Neural progenitor cell (in vitro differentiated cells): ENCODE measurements at regions not wholly inside any gene's neighbourhood (a gene's known extent, or its start where the extent isn't known, plus 50 kb on each side); places are given as distances from the start of the nearest gene placed in this dataset.

Experiments used
- DNase-seq: peaks from one replicate; pipeline ENCODE4 v3.0.0-alpha.2; 2016; ENCODE audit warnings: low spot score
- H2AFZ ChIP-seq: fragments of 200-600 bp; sonication (generic); replicated peaks from 2 replicates; pipeline ENCODE4 v1.6.1; 2016; ENCODE audit warnings: antibody characterized with exemption
- H3F3A ChIP-seq: fragments of 200-600 bp; sonication (generic); 2 replicates; pipeline ENCODE4 v1.6.1; 2016; ENCODE audit warnings: antibody characterized with exemption, low read depth
- H3K27ac ChIP-seq: fragments of 200-600 bp; sonication (generic); 2 replicates; pipeline ENCODE4 v1.5.1; 2016; ENCODE audit warnings: mild to moderate bottlenecking
- H3K27me3 ChIP-seq: fragments of 200-600 bp; sonication (generic); 2 replicates; pipeline ENCODE4 v1.6.1; 2016; ENCODE audit warnings: mild to moderate bottlenecking, moderate library complexity
- H3K36me3 ChIP-seq: fragments of 200-600 bp; sonication (generic); 2 replicates; pipeline ENCODE4 v1.5.1; 2016
- H3K4me1 ChIP-seq: fragments of 200-600 bp; sonication (generic); 2 replicates; pipeline ENCODE4 v1.6.1; 2016; ENCODE audit warnings: mixed run types
- H3K4me2 ChIP-seq: fragments of 200-600 bp; sonication (generic); 2 replicates; pipeline ENCODE4 v1.6.1; 2016
- H3K4me3 ChIP-seq: fragments of 200-600 bp; sonication (generic); 2 replicates; pipeline ENCODE4 v1.5.1; 2016
- H3K79me2 ChIP-seq: fragments of 200-600 bp; sonication (generic); 2 replicates; pipeline ENCODE4 v1.6.1; 2016; ENCODE audit warnings: low read depth
- H3K9ac ChIP-seq: fragments of 200-600 bp; sonication (generic); 2 replicates; pipeline ENCODE4 v1.6.1; 2016
- H3K9me3 ChIP-seq: fragments of 200-600 bp; sonication (generic); 2 replicates; pipeline ENCODE4 v1.5.1; 2016; ENCODE audit warnings: low read depth
- H4K20me1 ChIP-seq: fragments of 200-600 bp; sonication (generic); 2 replicates; pipeline ENCODE4 v1.6.1; 2016; ENCODE audit warnings: low read depth
- H3K27ac Mint-ChIP-seq: 3 replicates; pipeline ENCODE4 v1.8.0; 2021; ENCODE audit warnings: mixed read lengths
- H3K27me3 Mint-ChIP-seq: 2 replicates; pipeline ENCODE4 v1.8.0; 2022; ENCODE audit warnings: low read depth, mild to moderate bottlenecking, inconsistent platforms, moderate library complexity, mixed read lengths; ENCODE audit not compliant: insufficient read depth
- H3K36me3 Mint-ChIP-seq: 3 replicates; pipeline ENCODE4 v1.8.0; 2021; ENCODE audit warnings: mixed read lengths
- H3K4me1 Mint-ChIP-seq: 3 replicates; pipeline ENCODE4 v1.8.0; 2021; ENCODE audit warnings: mixed read lengths
- H3K4me3 Mint-ChIP-seq: 3 replicates; pipeline ENCODE4 v1.8.0; 2021; ENCODE audit warnings: mild to moderate bottlenecking, moderate library complexity, mixed read lengths
- H3K9me3 Mint-ChIP-seq: 3 replicates; pipeline ENCODE4 v1.8.0; 2020; ENCODE audit warnings: mixed read lengths
- CTCF ChIP-seq: fragments of 200-600 bp; sonication (generic); IDR thresholded peaks from 2 replicates; pipeline ENCODE4 v1.5.1; 2017; ENCODE audit warnings: antibody characterized with exemption, mild to moderate bottlenecking
- EZH2 ChIP-seq: fragments of 200-600 bp; sonication (generic); IDR thresholded peaks from 2 replicates; pipeline ENCODE4 v1.6.1; 2017; ENCODE audit warnings: antibody characterized with exemption, mild to moderate bottlenecking, moderate library complexity
- EZH2phosphoT487 ChIP-seq: fragments of 200-600 bp; sonication (generic); IDR thresholded peaks from 2 replicates; pipeline ENCODE4 v1.6.1; 2017; ENCODE audit warnings: antibody characterized with exemption

- no peaks in the 10 kb centered on the region for H3K4me1 ChIP-seq
- Mint-ChIP-seq H3K27ac (no peak overlapping the region), H3K9me3 (no peaks in the 10 kb centered on the region)
Measured at GRCh38 chr20:50353289-50353961, 156.8 kb upstream of the PTPN1 start.

GRCh38 chr20:50354721-50355589 lies 155.2 kb upstream of the PTPN1 start:
- DNase-seq = no peak
- Histone ChIP-seq H3K9me3 (no peaks in the 10 kb centered on the region), H3K9ac (no peak overlapping the region), H3K27me3 (no peaks in the 10 kb centered on the region), H3K4me2 (no peak overlapping the region), H4K20me1 (no peaks in the 10 kb centered on the region), H3K27ac (no peak overlapping the region), H3K4me3 (no peak overlapping the region), H3K4me1 (no peaks in the 10 kb centered on the region), H3K36me3 (no peaks in the 10 kb centered on the region), H3K79me2 (no peaks in the 10 kb centered on the region), H3F3A (no peaks in the 10 kb centered on the region), H2AFZ (no peak overlapping the region)
- Mint-ChIP-seq H3K36me3 (no peaks in the 10 kb centered on the region), H3K27me3 (peaks cover 8% of the 10 kb centered on the region), H3K4me1 (peaks cover 11% of the 10 kb centered on the region), H3K4me3 (no peak overlapping the region), H3K9me3 (no peaks in the 10 kb centered on the region), H3K27ac (no peak overlapping the region)
- TF ChIP-seq EZH2 (no peak), CTCF (no peak), EZH2phosphoT487 (no peak)

More at GRCh38 chr20:50353289-50353961, 156.8 kb upstream of the PTPN1 start:
- no peak overlapping the region for H3K27ac ChIP-seq
- Mint-ChIP-seq H3K4me1 (peaks cover 11% of the 10 kb centered on the region), H3K4me3 (no peak overlapping the region), H3K27me3 (peaks cover 10% of the 10 kb centered on the region), H3K36me3 (no peaks in the 10 kb centered on the region)
- no peak for TF ChIP-seq CTCF
- TF ChIP-seq EZH2phosphoT487 = no peak
- TF ChIP-seq EZH2 = no peak
- no peaks in the 10 kb centered on the region for H3F3A ChIP-seq
- H3K36me3 ChIP-seq = no peaks in the 10 kb centered on the region
- no peak overlapping the region for H3K4me3 ChIP-seq
- no peak for DNase-seq
- H3K27me3 ChIP-seq = no peaks in the 10 kb centered on the region
- H3K79me2 ChIP-seq = no peaks in the 10 kb centered on the region
- H3K9me3 ChIP-seq = no peaks in the 10 kb centered on the region
- no peak overlapping the region for H3K9ac ChIP-seq
- H2AFZ ChIP-seq = no peak overlapping the region
- no peaks in the 10 kb centered on the region for H4K20me1 ChIP-seq
- no peak overlapping the region for H3K4me2 ChIP-seq

- no peaks in the 10 kb centered on the region for H3F3A ChIP-seq
- Mint-ChIP-seq H3K4me1 (peaks cover 11% of the 10 kb centered on the region), H3K27me3 (peaks cover 8% of the 10 kb centered on the region), H3K36me3 (no peaks in the 10 kb centered on the region), H3K9me3 (no peaks in the 10 kb centered on the region), H3K4me3 (peak overlapping the region; percentile 21), H3K27ac (no peak overlapping the region)
- no peaks in the 10 kb centered on the region for H3K9me3 ChIP-seq
- H3K27me3 ChIP-seq = no peaks in the 10 kb centered on the region
- H3K4me1 ChIP-seq = no peaks in the 10 kb centered on the region
- H3K36me3 ChIP-seq = no peaks in the 10 kb centered on the region
- H4K20me1 ChIP-seq = no peaks in the 10 kb centered on the region
- H3K79me2 ChIP-seq = no peaks in the 10 kb centered on the region
- TF ChIP-seq CTCF = no peak
- no peak overlapping the region for H3K4me3 ChIP-seq
- H3K4me2 ChIP-seq = no peak overlapping the region
- no peak overlapping the region for H3K9ac ChIP-seq
- H3K27ac ChIP-seq = no peak overlapping the region
- DNase-seq = no peak
- H2AFZ ChIP-seq = no peak overlapping the region
Measured at GRCh38 chr20:50355590-50356524, 154.3 kb upstream of the PTPN1 start.
